Fibroblast of lung (primary cell): ENCODE measurements at regions not wholly inside any gene's neighbourhood (a gene's known extent, or its start where the extent isn't known, plus 50 kb on each side); places are given as distances from the start of the nearest gene placed in this dataset.

Experiments used
- DNase-seq, 2 donors: peaks; one replicate each; pipeline versions ENCODE4 v3.0.0 to v3.0.0-alpha.2; 2010; ENCODE audit warnings: low read depth in 2 of 2
- H2AFZ ChIP-seq: 2 replicates; pipeline ENCODE4 v1.5.1; 2012; ENCODE audit warnings: low read length, control low read depth, inconsistent platforms
- H3K27ac ChIP-seq: 2 replicates; pipeline ENCODE4 v1.5.1; 2011; ENCODE audit warnings: low read length, control low read depth; ENCODE audit not compliant: insufficient read depth
- H3K27me3 ChIP-seq: 2 replicates; pipeline ENCODE4 v1.5.1; 2011; ENCODE audit warnings: mild to moderate bottlenecking, low read length; ENCODE audit not compliant: control insufficient read depth, insufficient read depth
- H3K36me3 ChIP-seq: 2 replicates; pipeline ENCODE4 v1.5.1; 2011; ENCODE audit warnings: low read length; ENCODE audit not compliant: control insufficient read depth, insufficient read depth
- H3K4me1 ChIP-seq: 2 replicates; pipeline ENCODE4 v1.5.1; 2011; ENCODE audit warnings: low read length; ENCODE audit not compliant: control insufficient read depth, insufficient read depth; ENCODE audit errors: extremely low read depth
- H3K4me2 ChIP-seq: 2 replicates; pipeline ENCODE4 v1.5.1; 2011; ENCODE audit warnings: low read length, control low read depth; ENCODE audit not compliant: insufficient read depth; ENCODE audit errors: extremely low read depth
- H3K4me3 ChIP-seq, 4 experiments: fragments of 200-600 bp in 1 of 4; sonication (generic) in 1 of 4; replicated peaks in 1 of 4; 2 replicates each; pipeline ENCODE4 v1.5.1; 2011 to 2016; ENCODE audit warnings: low read length in 4 of 4, low read depth in 3 of 4, mild to moderate bottlenecking in 3 of 4, control low read depth in 2 of 4, inconsistent platforms in 1 of 4, mixed read lengths in 1 of 4; ENCODE audit not compliant: insufficient read depth in 1 of 4; ENCODE audit errors: control extremely low read depth in 1 of 4
- H3K79me2 ChIP-seq: 2 replicates; pipeline ENCODE4 v1.5.1; 2012; ENCODE audit warnings: mild to moderate bottlenecking, low read length, inconsistent platforms; ENCODE audit not compliant: control insufficient read depth, insufficient read depth
- H3K9ac ChIP-seq: 2 replicates; pipeline ENCODE4 v1.5.1; 2011; ENCODE audit warnings: mild to moderate bottlenecking, low read length, control low read depth; ENCODE audit not compliant: insufficient read depth
- H3K9me3 ChIP-seq: 2 replicates; pipeline ENCODE4 v1.5.1; 2012; ENCODE audit warnings: low read depth, low read length; ENCODE audit not compliant: control insufficient read depth, insufficient read depth
- H4K20me1 ChIP-seq: 2 replicates; pipeline ENCODE4 v1.5.1; 2011; ENCODE audit warnings: low read length; ENCODE audit not compliant: control insufficient read depth, insufficient read depth; ENCODE audit errors: extremely low read depth
- CTCF ChIP-seq, 2 donors: IDR thresholded peaks in 1 of 2; conservative IDR thresholded peaks in 1 of 2; 1 replicate in 1 of 2; 2 replicates in 1 of 2; pipeline ENCODE4 v1.5.1; 2011 to 2012; ENCODE audit warnings: low read length in 2 of 2, control low read depth in 1 of 2, inconsistent platforms in 1 of 2, low read depth in 1 of 2, mild to moderate bottlenecking in 1 of 2
- EZH2 ChIP-seq: IDR thresholded peaks from 2 replicates; pipeline ENCODE4 v1.5.1; 2012; ENCODE audit warnings: low read length, control low read depth, mild to moderate bottlenecking; ENCODE audit errors: missing control alignments

GRCh38 chr5:58136406-58136805, 323.5 kb downstream of the PLK2 start:
- H3K9me3 ChIP-seq: no peaks in the 10 kb centered on the region
- no peak for DNase-seq
- H2AFZ ChIP-seq: no peak overlapping the region
- H4K20me1 ChIP-seq: no peaks in the 10 kb centered on the region
- no peaks in the 10 kb centered on the region for H3K27me3 ChIP-seq
- H3K27ac ChIP-seq: no peak overlapping the region
- no peaks in the 10 kb centered on the region for H3K36me3 ChIP-seq
- H3K4me1 ChIP-seq: peaks cover 12% of the 10 kb centered on the region
- no peaks in the 10 kb centered on the region for H3K79me2 ChIP-seq
- no peak overlapping the region for H3K9ac ChIP-seq
- no peak for TF ChIP-seq CTCF (conservative IDR thresholded peaks at IDR 0.05 in 1 of 2, IDR thresholded peaks at IDR 0.05 in 1 of 2; ENCODE audit: low read depth in 1 of 2, low read length in 2 of 2)
- no peak for TF ChIP-seq EZH2
- H3K4me3 ChIP-seq: no peak overlapping the region
- no peak overlapping the region for H3K4me2 ChIP-seq

- Histone ChIP-seq H4K20me1 (no peaks in the 10 kb centered on the region), H3K27ac (no peak overlapping the region), H3K36me3 (no peaks in the 10 kb centered on the region), H3K4me2 (no peak overlapping the region), H3K4me1 (peaks cover 12% of the 10 kb centered on the region), H3K9me3 (no peaks in the 10 kb centered on the region), H3K9ac (no peak overlapping the region), H2AFZ (no peak overlapping the region), H3K4me3 (no peak overlapping the region), H3K27me3 (no peaks in the 10 kb centered on the region), H3K79me2 (no peaks in the 10 kb centered on the region)
- DNase-seq: peak; percentile 17 to 67
- TF ChIP-seq CTCF (conservative IDR thresholded peaks at IDR 0.05 in 1 of 2, IDR thresholded peaks at IDR 0.05 in 1 of 2; ENCODE audit: low read depth in 1 of 2, low read length in 2 of 2) (no peak), EZH2 (no peak)
Measured at GRCh38 chr5:58135571-58136335, 324.1 kb downstream of the PLK2 start.

- Histone ChIP-seq H4K20me1 (no peaks in the 10 kb centered on the region), H3K4me2 (peak overlapping the region; percentile 30), H3K9me3 (no peaks in the 10 kb centered on the region), H3K79me2 (no peaks in the 10 kb centered on the region), H3K36me3 (no peaks in the 10 kb centered on the region), H2AFZ (no peak overlapping the region), H3K4me3 (no peak overlapping the region), H3K4me1 (peaks cover 12% of the 10 kb centered on the region), H3K27me3 (no peaks in the 10 kb centered on the region), H3K9ac (no peak overlapping the region), H3K27ac (no peak overlapping the region)
- no peak for TF ChIP-seq EZH2
- no peak for TF ChIP-seq CTCF (conservative IDR thresholded peaks at IDR 0.05 in 1 of 2, IDR thresholded peaks at IDR 0.05 in 1 of 2; ENCODE audit: low read depth in 1 of 2, low read length in 2 of 2)
- DNase-seq: peak; percentile 58 to 68
Measured at GRCh38 chr5:58133631-58134296, 326.1 kb downstream of the PLK2 start.
